HepG2 (cell line): ENCODE measurements at regions not wholly inside any gene's neighbourhood (a gene's known extent, or its start where the extent isn't known, plus 50 kb on each side); places are given as distances from the start of the nearest gene placed in this dataset.

Source experiments
- ATAC-seq: fragments of 200-7000 bp; cut with Tn5 transposase; 3 replicates; pipeline ENCODE4 v1.9.1; 2020; ENCODE audit warnings: mild to moderate bottlenecking, moderate library complexity
- BruUV-seq: library from RNA; stranded (reverse); fragments of 400-500 nt; replicated peaks from 2 replicates; lab custom pipeline; 2021; lab: Mats Ljungman, UMichigan
- CTCF ChIA-PET: fragments of 300-600 bp; formaldehyde crosslinking; extraction: SDS; loops from one replicate; lab custom pipeline; 2021; ENCODE audit warnings: low total read pairs, inconsistent platforms, low intra/inter-chr PET ratio; lab: Yijun Ruan, JAX
- POLR2A ChIA-PET: fragments of 350-600 bp; sonication (Branson Sonifier 250); formaldehyde crosslinking; loops from one replicate; lab custom pipeline; 2020; ENCODE audit warnings: antibody characterized with exemption, inconsistent platforms; lab: Yijun Ruan, JAX
- DNase-seq: peaks from one replicate; pipeline ENCODE4 v3.0.0-alpha.2; 2015; ENCODE audit warnings: low spot score
- FAIRE-seq: peaks from 3 replicates; lab custom pipeline; 2011; peaks lifted over from hg19 to GRCh38; lab: Jason Lieb, UNC
- H2AFZ ChIP-seq: one replicate; pipeline ENCODE4 v1.6.1; 2011; ENCODE audit warnings: low read length, inconsistent platforms
- H3K27ac ChIP-seq: fragments of 300-600 bp; 3 replicates; pipeline ENCODE4 v1.8.0; 2011; ENCODE audit warnings: mixed run types, mild to moderate bottlenecking, mixed read lengths, low read length, inconsistent platforms; ENCODE audit not compliant: insufficient read depth; ENCODE audit errors: extremely low read length
- H3K27me3 ChIP-seq, 2 experiments: fragments of 200-600 bp in 1 of 2; 2 replicates in 1 of 2; 3 replicates in 1 of 2; pipeline versions ENCODE4 v1.6.0 to v1.8.0; 2011; ENCODE audit warnings: low read length in 2 of 2, mild to moderate bottlenecking in 2 of 2, moderate library complexity in 2 of 2, inconsistent platforms in 1 of 2; ENCODE audit not compliant: insufficient read depth in 2 of 2, control insufficient read depth in 1 of 2
- H3K36me3 ChIP-seq, 2 experiments: fragments of 200-600 bp in 1 of 2; replicated peaks in 1 of 2; 2 replicates in 1 of 2; 3 replicates in 1 of 2; pipeline versions ENCODE4 v1.5.1 to v1.8.0; 2011; ENCODE audit warnings: low read length in 2 of 2, inconsistent platforms in 1 of 2; ENCODE audit not compliant: insufficient read depth in 2 of 2, control insufficient read depth in 1 of 2
- H3K4me1 ChIP-seq: 2 replicates; pipeline ENCODE4 v1.5.1; 2012; ENCODE audit warnings: low read length, inconsistent platforms; ENCODE audit not compliant: insufficient read depth
- H3K4me2 ChIP-seq: 2 replicates; pipeline ENCODE4 v1.6.0; 2011; ENCODE audit warnings: low read depth, low read length, inconsistent platforms
- H3K4me3 ChIP-seq, 3 experiments: fragments of 200-600 bp in 1 of 3; sonication (generic), shearing (Covaris generic) in 1 of 3; replicated peaks in 1 of 3; 2 replicates each; pipeline ENCODE4 v1.5.1; 2011 to 2016; ENCODE audit warnings: low read length in 3 of 3, inconsistent platforms in 2 of 3, low read depth in 2 of 3, mild to moderate bottlenecking in 2 of 3, control low read depth in 1 of 3, mixed read lengths in 1 of 3; ENCODE audit not compliant: insufficient read depth in 1 of 3
- H3K79me2 ChIP-seq: one replicate; pipeline ENCODE4 v1.6.1; 2011; ENCODE audit warnings: low read length, inconsistent platforms; ENCODE audit not compliant: insufficient read depth
- H3K9ac ChIP-seq: 2 replicates; pipeline ENCODE4 v1.6.0; 2011; ENCODE audit warnings: mild to moderate bottlenecking, low read depth, low read length, inconsistent platforms; ENCODE audit not compliant: insufficient read depth
- H3K9me3 ChIP-seq: 2 replicates; pipeline ENCODE4 v1.5.1; 2012; ENCODE audit warnings: mild to moderate bottlenecking, low read length
- H4K20me1 ChIP-seq: 2 replicates; pipeline ENCODE4 v1.6.0; 2011; ENCODE audit warnings: inconsistent platforms, mild to moderate bottlenecking, low read length, moderate library complexity; ENCODE audit not compliant: insufficient read depth
- ARID3A ChIP-seq: IDR thresholded peaks from 2 replicates; pipeline ENCODE4 v1.6.1; 2012; ENCODE audit warnings: low read depth, low read length, improper control_type of control experiment
- GLMP ChIP-seq: sonication (generic); formaldehyde crosslinking; IDR thresholded peaks from 2 replicates; pipeline ENCODE4 v1.9.0; 2021; ENCODE audit warnings: missing genetic modification reagents, mild to moderate bottlenecking, borderline replicate concordance
- HOXA9 ChIP-seq: sonication (generic); formaldehyde crosslinking; IDR thresholded peaks from 2 replicates; pipeline ENCODE4 v1.8.1; 2022; ENCODE audit warnings: missing genetic modification reagents, mild to moderate bottlenecking, moderate library complexity, borderline replicate concordance
- MYC ChIP-seq: sonication (generic); formaldehyde crosslinking; IDR thresholded peaks from 2 replicates; pipeline ENCODE4 v1.9.0; 2021; ENCODE audit warnings: missing genetic modification reagents, borderline replicate concordance
- NFKBIZ ChIP-seq: IDR thresholded peaks from 2 replicates; pipeline ENCODE4 v1.6.1; 2018; ENCODE audit warnings: missing genetic modification reagents, missing compliant biosample characterization
- SOX6 ChIP-seq, 2 experiments: fragments of 450-650 bp in 1 of 2; sonication (generic) in 1 of 2; formaldehyde crosslinking in 1 of 2; IDR thresholded peaks; 2 replicates each; pipeline versions ENCODE4 v1.4.0 to v1.6.1; 2017 to 2020; ENCODE audit warnings: antibody characterized with exemption in 1 of 2, mild to moderate bottlenecking in 1 of 2, missing genetic modification reagents in 1 of 2
- SRSF1 ChIP-seq: fragments of 200-400 bp; formaldehyde crosslinking; optimal IDR thresholded peaks from 2 replicates; pipeline ENCODE3; 2017; ENCODE audit warnings: mild to moderate bottlenecking, low read depth, low read length, moderate library complexity
- YEATS4 ChIP-seq: sonication (generic); formaldehyde crosslinking; IDR thresholded peaks from 2 replicates; pipeline ENCODE4 v1.4.0; 2020; ENCODE audit warnings: missing genetic modification reagents, borderline replicate concordance
- ZMYM2 ChIP-seq: sonication (generic); formaldehyde crosslinking; IDR thresholded peaks from 2 replicates; pipeline ENCODE4 v1.8.0; 2022; ENCODE audit warnings: mild to moderate bottlenecking, missing genetic modification reagents
- ZNF572 ChIP-seq: sonication (generic); formaldehyde crosslinking; IDR thresholded peaks from 2 replicates; pipeline ENCODE4 v1.5.1; 2020; ENCODE audit warnings: mild to moderate bottlenecking, missing genetic modification reagents
- ZNF709 ChIP-seq: sonication (generic); formaldehyde crosslinking; IDR thresholded peaks from 2 replicates; pipeline ENCODE4 v1.5.0; 2020; ENCODE audit warnings: mild to moderate bottlenecking, missing genetic modification reagents
- ZSCAN22 ChIP-seq: sonication (generic); formaldehyde crosslinking; IDR thresholded peaks from 2 replicates; pipeline ENCODE4 v1.4.0; 2020; ENCODE audit warnings: mild to moderate bottlenecking, missing genetic modification reagents
- WGBS: methylation state at CpG from one replicate; pipeline ENCODE4 v1.1.6; 2017; ENCODE audit warnings: low lambda C conversion rate; 5-methylcytosine and 5-hydroxymethylcytosine counted together
- in situ Hi-C: cut with HindIII; loops from 2 replicates; pipeline ENCODE4 v1.10.0; 2017; ENCODE audit warnings: low pct_unique_long_range_greater_than_20kb; ENCODE audit not compliant: extremely low pct_ligation_motif_present
- intact Hi-C: fragments of 100-400 bp; cut with micrococcal nuclease; formaldehyde crosslinking; loops from one replicate; pipeline ENCODE4 v1.10.0; 2022; ENCODE audit not compliant: unreplicated experiment

GRCh38 chr3:132837615-132838014 lies 115.4 kb upstream of the NPHP3 start:
- intact Hi-C loops (no loop called here), in situ Hi-C loops (no loop called here)
- no peaks in the 10 kb centered on the region for H3K79me2 ChIP-seq
- H4K20me1 ChIP-seq = no peaks in the 10 kb centered on the region
- H3K4me3 ChIP-seq = no peak overlapping the region
- CTCF ChIA-PET = no interaction called here
- H3K4me1 ChIP-seq = no peaks in the 10 kb centered on the region
- no peaks in the 10 kb centered on the region for H3K27me3 ChIP-seq
- no peak for FAIRE-seq
- H2AFZ ChIP-seq = no peak overlapping the region
- no peak for ATAC-seq
- H3K9ac ChIP-seq = no peak overlapping the region
- no peaks in the 10 kb centered on the region for H3K36me3 ChIP-seq
- POLR2A ChIA-PET = no interaction called here
- H3K27ac ChIP-seq = no peak overlapping the region
- 2% methylated on average over 2 of the region's 2 CpGs for WGBS
- TF ChIP-seq SRSF1 = no peak
- no peak for TF ChIP-seq MYC (CRISPR knock-in tag)
- TF ChIP-seq GLMP (CRISPR knock-in tag) = no peak
- no peak for TF ChIP-seq ARID3A
- TF ChIP-seq ZNF572 (CRISPR knock-in tag) = no peak
- no peak overlapping the region for H3K4me2 ChIP-seq
- no TSS peak for BruUV-seq
- no peak for DNase-seq
- no peaks in the 10 kb centered on the region for H3K9me3 ChIP-seq

- Histone ChIP-seq H3K4me2 (no peak overlapping the region), H3K4me1 (no peaks in the 10 kb centered on the region), H3K27ac (no peak overlapping the region), H3K27me3 (no peaks in the 10 kb centered on the region), H4K20me1 (no peaks in the 10 kb centered on the region), H3K9me3 (no peaks in the 10 kb centered on the region), H3K36me3 (no peaks in the 10 kb centered on the region), H3K79me2 (no peaks in the 10 kb centered on the region), H2AFZ (no peak overlapping the region), H3K9ac (no peak overlapping the region), H3K4me3 (no peak overlapping the region)
- ATAC-seq (no peak), FAIRE-seq (no peak), DNase-seq (no peak)
- WGBS = 0% methylated on average over 3 of the region's 3 CpGs
- intact Hi-C loops (no loop called here), in situ Hi-C loops (no loop called here)
- TF ChIP-seq SOX6 (IDR thresholded peaks at IDR 0.05) (no peak), SOX6 (CRISPR knock-in tag; IDR thresholded peaks at IDR 0.05) (no peak), ZNF709 (no peak), ZSCAN22 (CRISPR knock-in tag) (no peak), YEATS4 (CRISPR knock-in tag) (no peak), NFKBIZ (no peak), HOXA9 (CRISPR knock-in tag) (no peak), ZMYM2 (CRISPR knock-in tag) (no peak)
- ChIA-PET CTCF (no interaction called here), POLR2A (no interaction called here)
- BruUV-seq = no TSS peak
Observed at GRCh38 chr3:132834356-132834755, 112.1 kb upstream of the NPHP3 start.
